MM.1S (cell line): ENCODE measurements at regions not wholly inside any gene's neighbourhood (a gene's known extent, or its start where the extent isn't known, plus 50 kb on each side); places are given as distances from the start of the nearest gene placed in this dataset.

Experiments
- DNase-seq: peaks from one replicate; pipeline ENCODE4 v3.0.0-alpha.2; 2015
- H2AFZ ChIP-seq: fragments of 300-600 bp; sonication (generic); 2 replicates; pipeline ENCODE4 v1.6.0; 2016; ENCODE audit warnings: antibody characterized with exemption, low read length
- H3F3A ChIP-seq: fragments of 300-600 bp; sonication (generic); 2 replicates; pipeline ENCODE4 v1.6.1; 2016; ENCODE audit warnings: mild to moderate bottlenecking, antibody characterized with exemption, low read length, moderate library complexity, mixed read lengths; ENCODE audit not compliant: insufficient read depth
- H3K27ac ChIP-seq: fragments of 300-600 bp; sonication (generic); 2 replicates; pipeline ENCODE4 v1.5.1; 2016; ENCODE audit warnings: mild to moderate bottlenecking, low read length
- H3K27me3 ChIP-seq: fragments of 300-600 bp; sonication (generic); replicated peaks from 2 replicates; pipeline ENCODE4 v1.6.0; 2016; ENCODE audit warnings: low read length; ENCODE audit not compliant: insufficient read depth
- H3K36me3 ChIP-seq: fragments of 300-600 bp; sonication (generic); replicated peaks from 2 replicates; pipeline ENCODE4 v1.6.1; 2016; ENCODE audit warnings: mild to moderate bottlenecking, low read length, mixed read lengths; ENCODE audit not compliant: insufficient read depth
- H3K4me1 ChIP-seq: fragments of 300-600 bp; sonication (generic); 2 replicates; pipeline ENCODE4 v1.6.1; 2016; ENCODE audit warnings: low read length, mixed read lengths
- H3K4me2 ChIP-seq: fragments of 300-600 bp; sonication (generic); 2 replicates; pipeline ENCODE4 v1.6.0; 2016; ENCODE audit warnings: low read depth, low read length
- H3K4me3 ChIP-seq: fragments of 300-600 bp; sonication (generic); 2 replicates; pipeline ENCODE4 v1.5.1; 2016; ENCODE audit warnings: low read length, mixed read lengths
- H3K79me2 ChIP-seq: fragments of 300-600 bp; sonication (generic); 2 replicates; pipeline ENCODE4 v1.6.1; 2016; ENCODE audit warnings: mixed run types, low read length, mixed read lengths
- H3K9ac ChIP-seq: fragments of 300-600 bp; sonication (generic); 2 replicates; pipeline ENCODE4 v1.6.1; 2016; ENCODE audit warnings: low read length, mixed read lengths
- H3K9me2 ChIP-seq: fragments of 300-600 bp; sonication (generic); replicated peaks from 2 replicates; pipeline ENCODE4 v1.6.1; 2016; ENCODE audit warnings: mild to moderate bottlenecking, low read length, mixed read lengths; ENCODE audit not compliant: insufficient read depth
- H3K9me3 ChIP-seq: fragments of 300-600 bp; sonication (generic); replicated peaks from 2 replicates; pipeline ENCODE4 v1.6.1; 2016; ENCODE audit warnings: mild to moderate bottlenecking, low read length, mixed read lengths; ENCODE audit not compliant: insufficient read depth
- H4K20me1 ChIP-seq: fragments of 300-600 bp; sonication (generic); 2 replicates; pipeline ENCODE4 v1.6.1; 2016; ENCODE audit warnings: mild to moderate bottlenecking, low read length, moderate library complexity, mixed read lengths; ENCODE audit not compliant: insufficient read depth
- CTCF ChIP-seq: fragments of 300-600 bp; sonication (generic); IDR thresholded peaks from 2 replicates; pipeline ENCODE4 v1.5.1; 2016; ENCODE audit warnings: antibody characterized with exemption, low read length, mixed read lengths
- EZH2 ChIP-seq: fragments of 300-600 bp; sonication (generic); optimal IDR thresholded peaks from 2 replicates; pipeline ENCODE3; 2017; ENCODE audit warnings: low read depth, mild to moderate bottlenecking, antibody characterized with exemption, low read length, mixed read lengths
- EZH2phosphoT487 ChIP-seq: fragments of 300-600 bp; sonication (generic); IDR thresholded peaks from 2 replicates; pipeline ENCODE4 v1.6.1; 2018; ENCODE audit warnings: antibody characterized with exemption, low read length

DNA sequence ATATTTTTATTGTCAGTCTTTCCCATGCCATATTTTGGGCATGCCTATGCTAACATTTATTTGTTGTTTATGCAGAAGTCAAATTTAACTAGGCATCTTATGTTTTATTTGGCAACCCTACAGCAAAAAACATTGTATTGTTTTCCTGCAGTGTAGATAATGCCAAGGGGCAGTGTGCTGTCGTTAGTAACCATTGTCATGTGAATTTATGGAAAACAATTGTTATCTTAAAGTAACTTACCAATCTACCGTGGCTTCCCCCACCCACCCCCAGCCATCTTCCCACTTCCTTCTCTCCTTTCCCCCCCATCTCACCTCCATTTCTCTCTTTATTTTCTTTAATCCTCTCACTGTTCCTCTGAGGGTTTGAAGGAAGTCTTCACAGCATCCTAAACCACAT is 370.5 kb downstream of the ACTR3B start:
- no peaks in the 10 kb centered on the region for H3K4me1 ChIP-seq
- no peak overlapping the region for H3K4me2 ChIP-seq
- H3K27me3 ChIP-seq = no peaks in the 10 kb centered on the region
- no peaks in the 10 kb centered on the region for H3F3A ChIP-seq
- no peaks in the 10 kb centered on the region for H3K36me3 ChIP-seq
- H2AFZ ChIP-seq = no peak overlapping the region
- H3K4me3 ChIP-seq = no peak overlapping the region
- H3K9me3 ChIP-seq = no peaks in the 10 kb centered on the region
- no peak for DNase-seq
- no peak overlapping the region for H3K9ac ChIP-seq
- H3K27ac ChIP-seq = no peak overlapping the region
- H3K9me2 ChIP-seq = no peaks in the 10 kb centered on the region
- no peaks in the 10 kb centered on the region for H3K79me2 ChIP-seq
- no peaks in the 10 kb centered on the region for H4K20me1 ChIP-seq
- TF ChIP-seq EZH2phosphoT487 (no peak), EZH2 (no peak), CTCF (no peak)

DNA sequence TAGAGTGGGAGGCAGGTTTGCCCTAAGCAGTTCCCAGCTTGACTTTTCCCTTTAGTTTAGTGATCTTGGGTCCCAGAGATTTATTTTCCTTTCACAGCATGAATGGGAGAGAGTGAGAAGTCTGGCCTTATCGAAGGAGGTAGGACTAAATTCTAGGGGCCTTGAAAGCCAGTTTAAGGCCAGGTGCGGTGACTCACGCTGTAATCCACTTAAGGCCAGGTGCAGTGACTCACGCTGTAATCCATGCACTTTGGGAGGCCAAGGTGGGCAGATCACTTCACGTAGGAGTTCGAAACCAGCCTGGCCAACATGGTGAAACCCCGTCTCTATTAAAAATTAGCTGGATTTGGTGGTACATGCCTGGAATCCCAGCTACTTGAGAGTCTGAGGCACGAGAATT is 392.2 kb downstream of the ACTR3B start:
- no peak overlapping the region for H3K4me3 ChIP-seq
- H3K9me3 ChIP-seq = no peaks in the 10 kb centered on the region
- H3K9me2 ChIP-seq = no peaks in the 10 kb centered on the region
- no peak overlapping the region for H2AFZ ChIP-seq
- H3K9ac ChIP-seq = no peak overlapping the region
- no peak overlapping the region for H3K27ac ChIP-seq
- H3K27me3 ChIP-seq = no peaks in the 10 kb centered on the region
- DNase-seq = no peak
- H3F3A ChIP-seq = no peaks in the 10 kb centered on the region
- no peaks in the 10 kb centered on the region for H3K4me1 ChIP-seq
- no peaks in the 10 kb centered on the region for H3K36me3 ChIP-seq
- no peaks in the 10 kb centered on the region for H4K20me1 ChIP-seq
- TF ChIP-seq EZH2 = no peak
- TF ChIP-seq EZH2phosphoT487 = no peak
- TF ChIP-seq CTCF = no peak
- no peaks in the 10 kb centered on the region for H3K79me2 ChIP-seq
- H3K4me2 ChIP-seq = no peak overlapping the region

DNA sequence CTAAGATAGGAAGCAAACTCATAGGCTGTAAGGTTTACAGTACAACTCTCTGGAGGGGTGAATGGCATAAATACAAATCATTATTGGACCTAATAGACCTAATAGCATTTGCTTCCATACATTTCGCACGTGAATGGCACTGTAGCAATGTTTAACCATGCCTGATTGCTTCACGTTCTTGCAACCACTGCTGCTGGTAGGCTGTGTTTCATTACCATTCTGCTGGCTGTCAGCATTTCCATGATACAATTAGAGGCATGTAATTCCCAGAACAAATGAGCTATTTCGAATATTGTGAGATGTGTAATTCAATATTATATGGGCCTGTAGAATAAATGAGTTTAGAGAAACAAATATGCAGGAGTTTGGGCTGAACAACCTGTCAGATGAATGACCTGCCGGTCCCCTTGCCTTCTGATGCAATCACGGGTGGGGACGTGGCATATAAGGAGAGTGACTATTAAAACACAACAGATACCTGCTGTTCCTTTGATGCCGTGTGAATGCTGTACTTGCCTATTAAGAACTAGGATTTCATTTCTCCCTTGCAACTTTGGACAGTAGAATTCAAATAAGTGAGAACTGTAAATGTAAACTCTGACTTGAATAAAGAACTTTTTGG is 393.4 kb downstream of the ACTR3B start:
- Histone ChIP-seq H3K9ac (no peak overlapping the region), H4K20me1 (no peaks in the 10 kb centered on the region), H3K9me2 (no peaks in the 10 kb centered on the region), H3F3A (no peaks in the 10 kb centered on the region), H3K4me3 (no peak overlapping the region), H3K9me3 (no peaks in the 10 kb centered on the region), H3K27me3 (no peaks in the 10 kb centered on the region), H3K4me2 (no peak overlapping the region), H2AFZ (no peak overlapping the region), H3K79me2 (no peaks in the 10 kb centered on the region), H3K4me1 (no peaks in the 10 kb centered on the region), H3K36me3 (no peaks in the 10 kb centered on the region), H3K27ac (no peak overlapping the region)
- no peak for DNase-seq
- TF ChIP-seq EZH2phosphoT487 = no peak
- no peak for TF ChIP-seq EZH2

DNA sequence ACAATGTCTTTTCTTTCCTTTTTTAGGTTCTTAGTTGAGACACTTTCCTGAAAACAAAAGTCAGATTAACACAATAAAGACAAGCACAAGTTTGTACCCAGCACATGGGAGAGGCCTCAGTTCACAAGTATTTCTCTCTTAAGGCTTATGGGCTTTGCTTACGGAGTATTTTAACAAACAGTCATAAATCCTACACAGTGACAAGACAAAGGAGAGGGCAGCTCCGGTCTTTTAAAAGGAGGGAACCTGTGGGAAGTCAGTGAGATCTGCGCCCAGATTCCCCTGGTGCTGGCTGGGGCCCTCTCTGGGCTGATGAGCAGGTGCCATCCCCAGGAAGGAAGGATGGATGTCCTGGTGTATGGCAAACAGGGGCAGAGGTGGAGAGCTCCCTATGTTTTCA is 398.6 kb downstream of the ACTR3B start:
- Histone ChIP-seq H3K36me3 (no peaks in the 10 kb centered on the region), H3K9me2 (no peaks in the 10 kb centered on the region), H3K27me3 (no peaks in the 10 kb centered on the region), H3K27ac (no peak overlapping the region), H4K20me1 (no peaks in the 10 kb centered on the region), H3F3A (no peaks in the 10 kb centered on the region), H3K4me1 (no peaks in the 10 kb centered on the region), H3K9me3 (no peaks in the 10 kb centered on the region), H3K79me2 (no peaks in the 10 kb centered on the region), H2AFZ (no peak overlapping the region), H3K9ac (no peak overlapping the region), H3K4me3 (no peak overlapping the region), H3K4me2 (no peak overlapping the region)
- no peak for DNase-seq
- no peak for TF ChIP-seq EZH2phosphoT487
- no peak for TF ChIP-seq EZH2
- TF ChIP-seq CTCF = no peak
